ENCODE measurements at regions not wholly inside any gene's neighbourhood (a gene's known extent, or its start where the extent isn't known, plus 50 kb on each side); places are given as distances from the start of the nearest gene placed in this dataset.

DNA sequence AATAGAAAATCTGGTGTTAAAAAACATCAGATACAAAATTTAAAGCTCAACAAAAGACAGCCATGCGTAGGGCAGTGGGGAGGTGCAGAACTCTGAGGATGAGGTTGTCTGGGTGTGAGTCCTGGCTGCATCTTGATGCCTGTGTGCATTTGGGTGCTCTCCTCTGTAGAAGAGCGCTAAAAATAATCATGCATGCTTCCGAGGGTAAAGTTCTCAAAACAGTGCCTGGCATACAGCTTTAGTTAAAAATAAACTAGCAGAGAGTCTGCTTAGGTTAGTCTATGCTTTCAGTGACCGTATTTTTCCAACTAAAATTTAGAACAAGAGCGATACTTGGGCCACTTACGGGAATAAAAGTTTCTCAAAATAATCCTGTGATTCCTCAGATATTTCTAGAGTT, 55.5 kb upstream of the SPATA31C2 start:
- Mint-ChIP-seq H3K4me1 (peaks cover 2% of the 10 kb centered on the region), H3K9me3 (no peaks in the 10 kb centered on the region), H3K27ac (no peak overlapping the region), H3K4me3 (no peak overlapping the region), H3K36me3 (ENCODE audit: low read depth) (no peaks in the 10 kb centered on the region), H3K27me3 (ENCODE audit: insufficient read depth) (no peaks in the 10 kb centered on the region)
- H3K27me3 ChIP-seq (ENCODE audit: control insufficient read depth, insufficient read depth, low read length, poor library complexity, severe bottlenecking): no peaks in the 10 kb centered on the region
- H3K9ac ChIP-seq (ENCODE audit: extremely low read depth, low read length, poor library complexity, severe bottlenecking): no peak overlapping the region
- no peaks in the 10 kb centered on the region for H3K9me3 ChIP-seq (ENCODE audit: control insufficient read depth, low read length)
- 92 to 97% methylated on average over 3 to 6 of the region's 6 CpGs for WGBS, 2 experiments (ENCODE audit: insufficient coverage in 1 of 2, insufficient read length in 1 of 2)
- TF ChIP-seq, protein P1, sequence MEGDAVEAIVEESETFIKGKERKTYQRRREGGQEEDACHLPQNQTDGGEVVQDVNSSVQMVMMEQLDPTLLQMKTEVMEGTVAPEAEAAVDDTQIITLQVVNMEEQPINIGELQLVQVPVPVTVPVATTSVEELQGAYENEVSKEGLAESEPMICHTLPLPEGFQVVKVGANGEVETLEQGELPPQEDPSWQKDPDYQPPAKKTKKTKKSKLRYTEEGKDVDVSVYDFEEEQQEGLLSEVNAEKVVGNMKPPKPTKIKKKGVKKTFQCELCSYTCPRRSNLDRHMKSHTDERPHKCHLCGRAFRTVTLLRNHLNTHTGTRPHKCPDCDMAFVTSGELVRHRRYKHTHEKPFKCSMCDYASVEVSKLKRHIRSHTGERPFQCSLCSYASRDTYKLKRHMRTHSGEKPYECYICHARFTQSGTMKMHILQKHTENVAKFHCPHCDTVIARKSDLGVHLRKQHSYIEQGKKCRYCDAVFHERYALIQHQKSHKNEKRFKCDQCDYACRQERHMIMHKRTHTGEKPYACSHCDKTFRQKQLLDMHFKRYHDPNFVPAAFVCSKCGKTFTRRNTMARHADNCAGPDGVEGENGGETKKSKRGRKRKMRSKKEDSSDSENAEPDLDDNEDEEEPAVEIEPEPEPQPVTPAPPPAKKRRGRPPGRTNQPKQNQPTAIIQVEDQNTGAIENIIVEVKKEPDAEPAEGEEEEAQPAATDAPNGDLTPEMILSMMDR (conservative IDR thresholded peaks at IDR 0.05): no peak
- no peak overlapping the region for H3K4me3 ChIP-seq (ENCODE audit: low read length)
- H3K36me3 ChIP-seq (ENCODE audit: control insufficient read depth, insufficient read depth, low read length): no peaks in the 10 kb centered on the region
- DNase-seq: no peak
- H3K4me1 ChIP-seq (ENCODE audit: control insufficient read depth, insufficient read depth, low read length): no peaks in the 10 kb centered on the region
- no peak overlapping the region for H3K27ac ChIP-seq (ENCODE audit: low read depth, low read length)

DNA sequence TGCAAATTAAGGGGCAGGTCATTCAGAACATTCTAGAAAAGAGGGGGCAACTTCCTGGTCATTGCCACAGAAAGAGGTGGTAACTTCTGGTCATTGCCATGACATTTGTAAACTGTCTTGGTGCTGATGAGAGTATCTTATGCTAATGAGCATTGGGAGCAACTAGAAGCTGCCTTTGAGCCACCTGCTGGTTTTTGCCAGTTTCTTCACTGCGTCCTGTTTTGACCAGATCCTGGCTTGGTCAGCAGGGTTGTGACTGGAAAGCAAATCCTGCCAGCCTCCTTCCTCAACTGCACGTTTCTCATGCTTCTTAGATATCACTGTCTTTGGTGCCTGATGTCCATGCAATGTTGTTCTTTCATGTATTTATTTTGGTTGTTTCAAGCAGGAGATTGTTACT, 53.2 kb upstream of the SPATA31C2 start:
- no peak overlapping the region for H3K4me3 ChIP-seq (ENCODE audit: low read length)
- no peaks in the 10 kb centered on the region for H3K36me3 ChIP-seq (ENCODE audit: control insufficient read depth, insufficient read depth, low read length)
- DNase-seq: no peak
- H3K9me3 Mint-ChIP-seq: no peaks in the 10 kb centered on the region
- WGBS, 2 experiments (ENCODE audit: insufficient coverage in 1 of 2, insufficient read length in 1 of 2): 67 to 71% methylated on average over 1 to 2 of the region's 2 CpGs
- no peaks in the 10 kb centered on the region for H3K27me3 ChIP-seq (ENCODE audit: control insufficient read depth, insufficient read depth, low read length, poor library complexity, severe bottlenecking)
- no peak overlapping the region for H3K9ac ChIP-seq (ENCODE audit: extremely low read depth, low read length, poor library complexity, severe bottlenecking)
- H3K4me1 Mint-ChIP-seq: peaks cover 1% of the 10 kb centered on the region
- no peaks in the 10 kb centered on the region for H3K9me3 ChIP-seq (ENCODE audit: control insufficient read depth, low read length)
- H3K4me3 Mint-ChIP-seq: no peak overlapping the region
- H3K27ac ChIP-seq (ENCODE audit: low read depth, low read length): no peak overlapping the region
- H3K36me3 Mint-ChIP-seq (ENCODE audit: low read depth): no peaks in the 10 kb centered on the region
- H3K27me3 Mint-ChIP-seq (ENCODE audit: insufficient read depth): no peaks in the 10 kb centered on the region
- H3K27ac Mint-ChIP-seq: no peak overlapping the region
- TF ChIP-seq, protein P1 (conservative IDR thresholded peaks at IDR 0.05): peak; percentile 26
- H3K4me1 ChIP-seq (ENCODE audit: control insufficient read depth, insufficient read depth, low read length): no peaks in the 10 kb centered on the region

DNA sequence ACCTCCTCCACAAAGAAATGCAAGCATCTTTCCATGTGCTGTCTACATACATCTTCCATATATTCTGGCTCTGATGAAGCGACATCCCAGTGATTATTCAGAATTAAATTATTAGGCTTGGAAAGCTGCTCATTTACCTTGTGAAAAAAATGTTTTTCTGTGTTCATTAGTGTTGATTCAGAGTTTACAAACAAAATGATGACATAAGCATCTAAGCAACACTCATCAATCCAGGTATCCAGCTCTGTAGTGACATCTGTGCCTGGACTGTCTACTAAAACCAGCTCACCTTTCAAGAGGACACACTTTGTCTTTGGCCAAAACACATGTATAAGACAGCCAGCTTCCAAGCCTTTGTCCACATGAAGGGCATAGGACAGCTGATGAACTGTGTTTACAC, 51.1 kb upstream of the SPATA31C2 start:
- H3K27ac Mint-ChIP-seq: no peak overlapping the region
- no peak overlapping the region for H3K27ac ChIP-seq (ENCODE audit: low read depth, low read length)
- 85% methylated on average over 1 of the region's 1 CpG; no CpG with 5 or more reads in 1 of the 2 experiments for WGBS, 2 experiments (ENCODE audit: insufficient coverage in 1 of 2, insufficient read length in 1 of 2)
- no peaks in the 10 kb centered on the region for H3K4me1 ChIP-seq (ENCODE audit: control insufficient read depth, insufficient read depth, low read length)
- no peaks in the 10 kb centered on the region for H3K36me3 Mint-ChIP-seq (ENCODE audit: low read depth)
- no peaks in the 10 kb centered on the region for H3K9me3 Mint-ChIP-seq
- no peaks in the 10 kb centered on the region for H3K4me1 Mint-ChIP-seq
- H3K4me3 Mint-ChIP-seq: no peak overlapping the region
- no peaks in the 10 kb centered on the region for H3K9me3 ChIP-seq (ENCODE audit: control insufficient read depth, low read length)
- TF ChIP-seq, protein P1 (conservative IDR thresholded peaks at IDR 0.05): no peak
- no peak overlapping the region for H3K9ac ChIP-seq (ENCODE audit: extremely low read depth, low read length, poor library complexity, severe bottlenecking)
- H3K36me3 ChIP-seq (ENCODE audit: control insufficient read depth, insufficient read depth, low read length): no peaks in the 10 kb centered on the region
- no peak overlapping the region for H3K4me3 ChIP-seq (ENCODE audit: low read length)
- no peak for DNase-seq
- H3K27me3 Mint-ChIP-seq (ENCODE audit: insufficient read depth): no peaks in the 10 kb centered on the region
- H3K27me3 ChIP-seq (ENCODE audit: control insufficient read depth, insufficient read depth, low read length, poor library complexity, severe bottlenecking): no peaks in the 10 kb centered on the region

All from endodermal cell (in vitro differentiated cells).